WTC11 (cell line): ENCODE measurements at regions not wholly inside any gene's neighbourhood (a gene's known extent, or its start where the extent isn't known, plus 50 kb on each side); places are given as distances from the start of the nearest gene placed in this dataset.

Experiments
- ATAC-seq: fragments of 200-7000 bp; cut with Tn5 transposase; 2 replicates; pipeline ENCODE4 v1.10.0; 2021; ENCODE audit warnings: mild to moderate bottlenecking, moderate library complexity
- CTCF ChIA-PET: fragments of 300-600 bp; sonication (Branson Sonifier 250); formaldehyde crosslinking; loops from one replicate; lab custom pipeline; 2021; ENCODE audit warnings: antibody characterized with exemption; lab: Charles Lee
- POLR2A ChIA-PET: fragments of 350-600 bp; sonication (Branson Sonifier 250); formaldehyde crosslinking; loops from one replicate; lab custom pipeline; 2021; ENCODE audit warnings: antibody characterized with exemption; lab: Charles Lee
- DNase-seq: peaks from one replicate; pipeline ENCODE4 v3.0.0; 2021; ENCODE audit warnings: low spot score
- H3K27ac Mint-ChIP-seq: 2 replicates; pipeline ENCODE4 v1.8.0; 2021; ENCODE audit warnings: mixed read lengths
- H3K27me3 Mint-ChIP-seq: 2 replicates; pipeline ENCODE4 v1.8.0; 2021; ENCODE audit warnings: low read depth, mild to moderate bottlenecking, moderate library complexity, mixed read lengths
- H3K36me3 Mint-ChIP-seq: 2 replicates; pipeline ENCODE4 v1.8.0; 2021; ENCODE audit warnings: mixed read lengths
- H3K4me1 Mint-ChIP-seq: 2 replicates; pipeline ENCODE4 v1.8.0; 2022; ENCODE audit warnings: mixed read lengths
- H3K4me3 Mint-ChIP-seq: 2 replicates; pipeline ENCODE4 v1.8.0; 2021; ENCODE audit warnings: mild to moderate bottlenecking, moderate library complexity, mixed read lengths
- H3K9me3 Mint-ChIP-seq: 2 replicates; pipeline ENCODE4 v1.8.0; 2021; ENCODE audit warnings: mixed read lengths
- AFF4 ChIP-seq: sonication (generic); formaldehyde crosslinking; IDR thresholded peaks from 2 replicates; pipeline ENCODE4 v1.8.1; 2023; ENCODE audit warnings: mild to moderate bottlenecking, missing genetic modification reagents, borderline replicate concordance
- CREM ChIP-seq: sonication (generic); formaldehyde crosslinking; IDR thresholded peaks from 2 replicates; pipeline ENCODE4 v1.8.1; 2022; ENCODE audit warnings: mild to moderate bottlenecking, missing genetic modification reagents, moderate library complexity
- GRHL2 ChIP-seq: fragments of 250-450 bp; sonication (Bioruptor Pico); IDR thresholded peaks from 2 replicates; pipeline ENCODE4 v1.8.0; 2022; ENCODE audit warnings: mild to moderate bottlenecking, moderate library complexity; ENCODE audit not compliant: insufficient replicate concordance, severe bottlenecking
- HMGA2 ChIP-seq: fragments of 250-450 bp; sonication (Bioruptor Pico); IDR thresholded peaks from 2 replicates; pipeline ENCODE4 v1.4.0; 2021; ENCODE audit warnings: mild to moderate bottlenecking, moderate library complexity
- JUN ChIP-seq: sonication (generic); formaldehyde crosslinking; IDR thresholded peaks from 2 replicates; pipeline ENCODE4 v1.8.0; 2023; ENCODE audit warnings: mild to moderate bottlenecking, missing genetic modification reagents
- NFYB ChIP-seq: sonication (generic); formaldehyde crosslinking; conservative IDR thresholded peaks from 2 replicates; pipeline ENCODE4 v1.8.0; 2022; ENCODE audit warnings: low read depth, missing genetic modification reagents
- NR2C2 ChIP-seq: sonication (generic); formaldehyde crosslinking; IDR thresholded peaks from 2 replicates; pipeline ENCODE4 v1.8.0; 2022; ENCODE audit warnings: mild to moderate bottlenecking, missing genetic modification reagents
- PRRX2 ChIP-seq: fragments of 250-450 bp; sonication (Bioruptor Pico); IDR thresholded peaks from 2 replicates; pipeline ENCODE4 v1.8.0; 2021; ENCODE audit warnings: mild to moderate bottlenecking
- SMAD4 ChIP-seq: sonication (generic); formaldehyde crosslinking; IDR thresholded peaks from 2 replicates; pipeline ENCODE4 v1.8.0; 2022; ENCODE audit warnings: mild to moderate bottlenecking, missing genetic modification reagents
- SOX15 ChIP-seq: fragments of 250-450 bp; sonication (Bioruptor Pico); IDR thresholded peaks from 2 replicates; pipeline ENCODE4 v1.9.0; 2021; ENCODE audit warnings: mild to moderate bottlenecking
- TEAD1 ChIP-seq: sonication (generic); formaldehyde crosslinking; IDR thresholded peaks from 2 replicates; pipeline ENCODE4 v1.8.0; 2022; ENCODE audit warnings: mild to moderate bottlenecking, missing genetic modification reagents
- TEAD4 ChIP-seq: sonication (generic); formaldehyde crosslinking; IDR thresholded peaks from 2 replicates; pipeline ENCODE4 v1.8.0; 2022; ENCODE audit warnings: mild to moderate bottlenecking, missing genetic modification reagents
- USF1 ChIP-seq: sonication (generic); formaldehyde crosslinking; IDR thresholded peaks from 2 replicates; pipeline ENCODE4 v1.8.0; 2022; ENCODE audit warnings: mild to moderate bottlenecking, missing genetic modification reagents
- ZNF138 ChIP-seq: sonication (generic); formaldehyde crosslinking; conservative IDR thresholded peaks from 2 replicates; pipeline ENCODE4 v1.8.1; 2022; ENCODE audit warnings: mild to moderate bottlenecking, moderate library complexity, missing genetic modification reagents
- ZNF263 ChIP-seq: sonication (generic); formaldehyde crosslinking; IDR thresholded peaks from 2 replicates; pipeline ENCODE4 v1.8.1; 2022; ENCODE audit warnings: low read depth, mild to moderate bottlenecking, moderate library complexity, missing genetic modification reagents
- ZNF423 ChIP-seq: fragments of 250-450 bp; sonication (Bioruptor Pico); IDR thresholded peaks from 2 replicates; pipeline ENCODE4 v2.1.2; 2022; ENCODE audit warnings: mild to moderate bottlenecking, moderate library complexity
- ZNF532 ChIP-seq: fragments of 250-450 bp; sonication (Bioruptor Pico); IDR thresholded peaks from 2 replicates; pipeline ENCODE4 v1.9.0; 2021; ENCODE audit warnings: mild to moderate bottlenecking, borderline replicate concordance
- TF ChIP-seq, protein P1 (sequence below): sonication (generic); formaldehyde crosslinking; IDR thresholded peaks from 2 replicates; pipeline ENCODE4 v1.8.1; 2023; ENCODE audit warnings: mild to moderate bottlenecking, missing genetic modification reagents
- TF ChIP-seq, protein P2 (sequence below): sonication (generic); formaldehyde crosslinking; IDR thresholded peaks from 2 replicates; pipeline ENCODE4 v1.8.1; 2022; ENCODE audit warnings: mild to moderate bottlenecking, moderate library complexity, missing genetic modification reagents

GRCh38 chr13:22256111-22256639 lies 585.3 kb downstream of the FGF9 start:
- Mint-ChIP-seq H3K27me3 (no peaks in the 10 kb centered on the region), H3K27ac (no peak overlapping the region), H3K4me1 (peaks cover 4% of the 10 kb centered on the region; the same call in 1 of the 2 replicates), H3K9me3 (no peaks in the 10 kb centered on the region), H3K4me3 (no peak overlapping the region), H3K36me3 (no peaks in the 10 kb centered on the region)
- ATAC-seq (no peak), DNase-seq (no peak)
- ChIA-PET CTCF (interaction anchor here (0.9 to 1.0 kb wide), 2 partner anchors 14 to 479 kb away, joined by 3 read pairs; no protein-coding TSS in a partner anchor), POLR2A (no interaction called here)
- TF ChIP-seq ZNF423 (CRISPR knock-in tag), result no peak
- TF ChIP-seq PRRX2 (CRISPR knock-in tag), result no peak
- TF ChIP-seq USF1 (CRISPR knock-in tag), result no peak
- no peak for TF ChIP-seq NFYB (CRISPR knock-in tag)
- no peak for TF ChIP-seq AFF4 (CRISPR knock-in tag)
- TF ChIP-seq SMAD4 (CRISPR knock-in tag), result no peak
- no peak for TF ChIP-seq SOX15 (CRISPR knock-in tag)
- TF ChIP-seq, protein P1, sequence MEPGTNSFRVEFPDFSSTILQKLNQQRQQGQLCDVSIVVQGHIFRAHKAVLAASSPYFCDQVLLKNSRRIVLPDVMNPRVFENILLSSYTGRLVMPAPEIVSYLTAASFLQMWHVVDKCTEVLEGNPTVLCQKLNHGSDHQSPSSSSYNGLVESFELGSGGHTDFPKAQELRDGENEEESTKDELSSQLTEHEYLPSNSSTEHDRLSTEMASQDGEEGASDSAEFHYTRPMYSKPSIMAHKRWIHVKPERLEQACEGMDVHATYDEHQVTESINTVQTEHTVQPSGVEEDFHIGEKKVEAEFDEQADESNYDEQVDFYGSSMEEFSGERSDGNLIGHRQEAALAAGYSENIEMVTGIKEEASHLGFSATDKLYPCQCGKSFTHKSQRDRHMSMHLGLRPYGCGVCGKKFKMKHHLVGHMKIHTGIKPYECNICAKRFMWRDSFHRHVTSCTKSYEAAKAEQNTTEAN (CRISPR knock-in tag), result no peak
- no peak for TF ChIP-seq TEAD1 (CRISPR knock-in tag)
- no peak for TF ChIP-seq NR2C2 (CRISPR knock-in tag)
- no peak for TF ChIP-seq TEAD4 (CRISPR knock-in tag)
- TF ChIP-seq HMGA2 (CRISPR knock-in tag), result no peak
- TF ChIP-seq ZNF263 (CRISPR knock-in tag), result no peak
- no peak for TF ChIP-seq ZNF138 (CRISPR knock-in tag)
- TF ChIP-seq GRHL2 (CRISPR knock-in tag), result no peak
- no peak for TF ChIP-seq CREM
- no peak for TF ChIP-seq ZNF532 (CRISPR knock-in tag)
- no peak for TF ChIP-seq JUN (CRISPR knock-in tag)
- TF ChIP-seq, protein P2, sequence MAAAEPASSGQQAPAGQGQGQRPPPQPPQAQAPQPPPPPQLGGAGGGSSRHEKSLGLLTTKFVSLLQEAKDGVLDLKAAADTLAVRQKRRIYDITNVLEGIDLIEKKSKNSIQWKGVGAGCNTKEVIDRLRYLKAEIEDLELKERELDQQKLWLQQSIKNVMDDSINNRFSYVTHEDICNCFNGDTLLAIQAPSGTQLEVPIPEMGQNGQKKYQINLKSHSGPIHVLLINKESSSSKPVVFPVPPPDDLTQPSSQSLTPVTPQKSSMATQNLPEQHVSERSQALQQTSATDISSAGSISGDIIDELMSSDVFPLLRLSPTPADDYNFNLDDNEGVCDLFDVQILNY (CRISPR knock-in tag), result no peak
